ENCODE measurements at regions not wholly inside any gene's neighbourhood (a gene's known extent, or its start where the extent isn't known, plus 50 kb on each side); places are given as distances from the start of the nearest gene placed in this dataset.

GRCh38 chr2:38509947-38510326 lies 92.8 kb downstream of the HNRNPLL start:
- no peak overlapping the region for H3K4me3 ChIP-seq (ENCODE audit: low read length)
- DNase-seq (ENCODE audit: low read depth): no peak
- TF ChIP-seq CTCF (conservative IDR thresholded peaks at IDR 0.05; ENCODE audit: low read length): no peak

- TF ChIP-seq CTCF (conservative IDR thresholded peaks at IDR 0.05; ENCODE audit: low read length): no peak
- H3K4me3 ChIP-seq (ENCODE audit: low read length): no peak overlapping the region
- peak; percentile 64 for DNase-seq (ENCODE audit: low read depth)
These were observed 93.3 kb downstream of the HNRNPLL start for GRCh38 chr2:38509314-38509946.

DNA sequence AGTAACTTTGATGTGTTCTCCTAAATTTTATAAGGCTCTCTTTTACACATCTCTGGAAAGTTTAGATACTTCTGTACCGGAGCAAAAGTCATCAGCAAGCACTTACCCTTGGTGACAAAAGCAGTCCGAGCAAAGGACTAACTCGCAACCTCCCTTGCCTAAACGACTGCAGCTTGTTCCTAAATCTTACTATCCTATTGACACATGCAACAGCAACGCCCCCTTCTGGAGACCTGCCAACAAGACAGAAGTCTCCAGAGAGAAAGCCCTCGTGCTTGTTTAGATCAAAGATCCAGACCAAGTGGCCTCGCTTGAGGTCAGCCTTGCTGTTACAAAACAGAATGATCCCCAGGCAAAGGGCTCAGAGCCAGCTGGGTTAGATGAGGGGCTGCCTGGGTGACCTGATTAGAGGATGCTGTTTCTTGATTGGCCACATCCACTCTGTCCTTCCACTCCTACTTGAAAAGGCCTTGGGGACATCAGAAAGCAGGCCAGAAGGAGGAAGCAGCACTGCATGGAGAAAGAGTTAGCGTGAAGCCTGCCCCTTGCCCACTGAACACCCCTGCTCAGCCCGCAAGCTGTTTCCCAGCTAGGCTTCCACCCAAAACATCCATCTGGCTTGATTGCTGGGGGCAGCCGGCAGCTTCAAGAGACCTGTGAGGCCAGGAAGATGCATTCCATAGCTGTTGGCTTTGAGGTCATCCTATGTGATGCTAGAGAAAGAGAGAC lies 94.3 kb downstream of the HNRNPLL start:
- TF ChIP-seq CTCF (conservative IDR thresholded peaks at IDR 0.05; ENCODE audit: low read length): 0 out of 2 replicates have a peak, but pooled peaks have one; percentile 2
- DNase-seq (ENCODE audit: low read depth): peak; percentile 50
- H3K4me3 ChIP-seq (ENCODE audit: low read length): no peak overlapping the region

DNA sequence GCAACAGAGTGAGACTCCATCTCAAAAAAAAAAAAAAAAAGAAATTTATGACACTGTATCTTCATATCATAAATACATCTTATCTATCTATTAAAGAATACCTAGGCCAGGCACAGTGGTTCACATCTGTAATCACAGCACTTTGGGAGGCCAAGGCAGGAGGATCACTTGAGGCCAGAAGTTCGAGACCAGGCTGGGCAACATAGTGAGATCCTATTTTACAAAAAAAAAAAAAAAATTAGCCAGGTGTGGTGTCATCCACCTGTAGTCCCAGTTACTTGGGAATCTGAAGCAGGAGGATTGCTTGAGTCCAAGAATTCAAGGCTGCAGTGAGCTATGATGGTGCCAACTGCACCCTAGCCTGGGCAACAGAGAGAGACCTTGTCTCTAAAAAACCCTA lies 95.0 kb downstream of the HNRNPLL start:
- no peak for TF ChIP-seq CTCF (conservative IDR thresholded peaks at IDR 0.05; ENCODE audit: low read length)
- no peak overlapping the region for H3K4me3 ChIP-seq (ENCODE audit: low read length)
- no peak for DNase-seq (ENCODE audit: low read depth)

DNA sequence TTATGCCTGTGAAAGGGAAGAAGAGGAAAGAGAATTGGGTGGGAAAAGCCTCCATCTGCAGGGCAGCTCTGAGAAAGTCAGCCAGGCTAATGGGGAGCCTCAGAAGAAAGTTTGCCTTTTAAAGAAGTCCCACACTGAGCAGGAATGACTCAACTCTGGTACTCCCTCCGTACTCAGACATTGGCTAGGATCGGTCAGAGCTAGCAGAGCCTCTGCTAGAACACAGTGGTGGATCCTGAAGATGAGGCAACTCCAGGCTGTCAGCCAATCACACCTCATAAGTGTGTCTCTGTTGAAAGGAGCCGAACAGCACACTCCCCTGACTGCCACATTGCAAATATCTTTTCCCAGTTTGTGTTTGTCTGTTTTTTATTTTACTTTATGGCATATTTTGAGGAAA lies 96.9 kb downstream of the HNRNPLL start:
- H3K4me3 ChIP-seq (ENCODE audit: low read length): no peak overlapping the region
- TF ChIP-seq CTCF (conservative IDR thresholded peaks at IDR 0.05; ENCODE audit: low read length): no peak
- peak; percentile 81 for DNase-seq (ENCODE audit: low read depth)

GRCh38 chr2:38504169-38504568 lies 98.6 kb downstream of the HNRNPLL start:
- TF ChIP-seq CTCF (conservative IDR thresholded peaks at IDR 0.05; ENCODE audit: low read length): no peak
- no peak overlapping the region for H3K4me3 ChIP-seq (ENCODE audit: low read length)
- DNase-seq (ENCODE audit: low read depth): no peak

DNA sequence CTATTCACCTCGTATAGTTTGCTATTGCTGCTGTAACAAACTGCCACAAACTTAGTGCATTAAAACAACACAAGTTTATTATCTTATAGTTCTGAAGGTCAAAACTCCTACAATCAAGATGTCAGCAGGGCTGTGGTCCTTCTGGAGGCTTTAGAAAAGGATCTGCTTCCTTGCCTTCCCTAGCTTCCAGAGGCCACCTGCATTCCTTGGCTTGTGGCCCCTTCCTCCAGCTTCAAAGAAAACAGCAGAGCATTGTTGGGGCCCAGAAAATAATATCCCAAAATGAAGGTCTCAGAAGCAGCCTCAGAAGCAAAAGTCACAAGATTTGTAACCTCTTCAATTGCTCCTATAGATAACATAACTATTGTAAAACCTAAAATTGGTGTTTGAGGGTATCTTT lies 100.6 kb downstream of the HNRNPLL start:
- H3K4me3 ChIP-seq (ENCODE audit: low read length): no peak overlapping the region
- no peak for DNase-seq (ENCODE audit: low read depth)
- TF ChIP-seq CTCF (conservative IDR thresholded peaks at IDR 0.05; ENCODE audit: low read length): no peak

Measured in AG10803 (cell line).